ENCODE measurements at regions not wholly inside any gene's neighbourhood (a gene's known extent, or its start where the extent isn't known, plus 50 kb on each side); places are given as distances from the start of the nearest gene placed in this dataset.

- Mint-ChIP-seq H3K4me1 (ENCODE audit: unreplicated experiment) (peaks cover 7% of the 10 kb centered on the region), H3K9me3 (ENCODE audit: unreplicated experiment) (no peaks in the 10 kb centered on the region), H3K36me3 (ENCODE audit: low read depth, unreplicated experiment) (no peaks in the 10 kb centered on the region), H3K4me3 (ENCODE audit: unreplicated experiment) (no peak overlapping the region), H3K27me3 (ENCODE audit: unreplicated experiment) (no peaks in the 10 kb centered on the region), H3K27ac (ENCODE audit: unreplicated experiment) (no peak overlapping the region)
- no peak for TF ChIP-seq CTCF (IDR thresholded peaks at IDR 0.05; ENCODE audit: unreplicated experiment)
- no peak for DNase-seq (ENCODE audit: low spot score)
Observed at GRCh38 chr9:87443006-87443405, 54.7 kb upstream of the DAPK1 start.

GRCh38 chr9:87443461-87443860 lies 54.2 kb upstream of the DAPK1 start:
- no peaks in the 10 kb centered on the region for H3K9me3 Mint-ChIP-seq (ENCODE audit: unreplicated experiment)
- no peaks in the 10 kb centered on the region for H3K27me3 Mint-ChIP-seq (ENCODE audit: unreplicated experiment)
- no peak for DNase-seq (ENCODE audit: low spot score)
- no peak overlapping the region for H3K4me3 Mint-ChIP-seq (ENCODE audit: unreplicated experiment)
- H3K4me1 Mint-ChIP-seq (ENCODE audit: unreplicated experiment): peaks cover 7% of the 10 kb centered on the region
- no peak overlapping the region for H3K27ac Mint-ChIP-seq (ENCODE audit: unreplicated experiment)
- no peaks in the 10 kb centered on the region for H3K36me3 Mint-ChIP-seq (ENCODE audit: low read depth, unreplicated experiment)
- no peak for TF ChIP-seq CTCF (IDR thresholded peaks at IDR 0.05; ENCODE audit: unreplicated experiment)

- peak; percentile 27 for DNase-seq (ENCODE audit: low spot score)
- no peak overlapping the region for H3K4me3 Mint-ChIP-seq (ENCODE audit: unreplicated experiment)
- no peaks in the 10 kb centered on the region for H3K36me3 Mint-ChIP-seq (ENCODE audit: low read depth, unreplicated experiment)
Observed at GRCh38 chr9:87445646-87446045, 52.0 kb upstream of the DAPK1 start.

GRCh38 chr9:87446527-87446926 lies 51.1 kb upstream of the DAPK1 start:
- Mint-ChIP-seq H3K27ac (ENCODE audit: unreplicated experiment) (peak overlapping the region; percentile 54), H3K4me3 (ENCODE audit: unreplicated experiment) (no peak overlapping the region), H3K4me1 (ENCODE audit: unreplicated experiment) (peaks cover 2% of the 10 kb centered on the region), H3K9me3 (ENCODE audit: unreplicated experiment) (no peaks in the 10 kb centered on the region), H3K27me3 (ENCODE audit: unreplicated experiment) (peaks cover 1% of the 10 kb centered on the region), H3K36me3 (ENCODE audit: low read depth, unreplicated experiment) (no peaks in the 10 kb centered on the region)
- no peak for DNase-seq (ENCODE audit: low spot score)
- TF ChIP-seq CTCF (IDR thresholded peaks at IDR 0.05; ENCODE audit: unreplicated experiment): no peak

More at GRCh38 chr9:87445646-87446045, 52.0 kb upstream of the DAPK1 start:
- Mint-ChIP-seq H3K9me3 (ENCODE audit: unreplicated experiment) (no peaks in the 10 kb centered on the region), H3K27me3 (ENCODE audit: unreplicated experiment) (no peaks in the 10 kb centered on the region), H3K4me1 (ENCODE audit: unreplicated experiment) (peaks cover 2% of the 10 kb centered on the region), H3K27ac (ENCODE audit: unreplicated experiment) (no peak overlapping the region)
- TF ChIP-seq CTCF (IDR thresholded peaks at IDR 0.05; ENCODE audit: unreplicated experiment): no peak

GRCh38 chr9:87447547-87448432 lies 49.9 kb upstream of the DAPK1 start:
- H3K27me3 Mint-ChIP-seq (ENCODE audit: unreplicated experiment): peaks cover 1% of the 10 kb centered on the region
- no peak for TF ChIP-seq CTCF (IDR thresholded peaks at IDR 0.05; ENCODE audit: unreplicated experiment)
- no peak overlapping the region for H3K4me3 Mint-ChIP-seq (ENCODE audit: unreplicated experiment)
- no peak overlapping the region for H3K27ac Mint-ChIP-seq (ENCODE audit: unreplicated experiment)
- DNase-seq (ENCODE audit: low spot score): no peak
- H3K4me1 Mint-ChIP-seq (ENCODE audit: unreplicated experiment): no peaks in the 10 kb centered on the region
- H3K36me3 Mint-ChIP-seq (ENCODE audit: low read depth, unreplicated experiment): no peaks in the 10 kb centered on the region
- H3K9me3 Mint-ChIP-seq (ENCODE audit: unreplicated experiment): no peaks in the 10 kb centered on the region
